ENCODE measurements at regions not wholly inside any gene's neighbourhood (a gene's known extent, or its start where the extent isn't known, plus 50 kb on each side); places are given as distances from the start of the nearest gene placed in this dataset.

DNA sequence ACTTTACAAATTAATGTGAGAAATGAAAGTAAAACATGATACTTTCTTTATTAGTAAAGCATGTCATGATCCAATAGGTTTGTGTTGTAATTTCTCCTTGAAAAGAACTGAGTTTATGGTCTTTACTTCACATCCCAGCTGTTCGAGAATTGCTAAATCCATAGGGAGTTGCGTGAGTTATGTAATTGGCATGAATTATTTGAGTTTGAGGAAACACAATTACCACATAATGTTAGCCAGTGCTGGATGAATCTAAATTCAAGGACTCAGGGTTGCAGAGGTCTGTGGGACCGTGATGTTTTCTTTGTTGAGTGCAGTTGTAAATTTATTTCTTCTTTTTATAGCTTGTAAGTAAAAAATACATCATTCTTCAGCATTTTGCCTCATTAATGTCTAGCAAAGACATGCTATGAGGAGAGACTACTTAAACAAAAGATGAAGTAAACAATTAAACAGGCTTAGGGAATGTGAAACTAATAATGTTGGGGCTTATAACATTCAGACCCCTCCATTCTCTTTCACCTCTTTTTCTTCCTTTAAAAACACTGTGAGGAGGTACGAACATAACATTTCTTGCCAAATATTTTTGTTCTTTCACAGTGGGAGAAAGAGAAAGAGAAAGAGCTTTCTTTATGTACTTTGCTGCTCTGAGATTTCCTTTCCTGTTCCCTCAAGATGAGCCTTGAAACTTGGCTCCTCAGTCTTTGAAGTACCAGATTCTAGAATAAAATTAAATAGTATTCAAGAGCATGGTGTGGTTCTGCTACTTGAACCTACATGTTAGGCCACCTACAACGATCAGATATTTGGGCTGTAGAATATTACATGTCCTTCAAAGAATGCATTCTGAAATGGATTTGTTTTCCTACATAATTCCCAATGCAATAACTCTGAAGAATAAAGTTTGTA lies 159.6 kb upstream of the ANK2 start:
- no TSS peak for BruUV-seq (replicated peaks)
- no peaks in the 10 kb centered on the region for H4K20me1 ChIP-seq (replicated peaks; ENCODE audit: control insufficient read depth, extremely low read depth, insufficient read depth, low read length)
- dilution Hi-C loops (cut with MboI; ENCODE audit: extremely low pct_ligation_motif_present, low sequenced_read_pairs) (no loop called here), intact Hi-C loops (cut with micrococcal nuclease) (no loop called here)
- H3K9me3 ChIP-seq (replicated peaks; ENCODE audit: control insufficient read depth, insufficient read depth, low read length) = no peaks in the 10 kb centered on the region
- no peaks in the 10 kb centered on the region for H3K36me3 ChIP-seq (ENCODE audit: control insufficient read depth in 2 of 2, extremely low read depth in 1 of 2, insufficient read depth in 2 of 2, low read length in 2 of 2)
- no peaks in the 10 kb centered on the region for H3K27me3 ChIP-seq (ENCODE audit: control insufficient read depth in 2 of 2, insufficient read depth in 2 of 2, low read length in 2 of 2)
- H3K9ac ChIP-seq (replicated peaks; ENCODE audit: extremely low read depth, insufficient read depth, low read length) = no peak overlapping the region
- TF ChIP-seq MYC (IDR thresholded peaks at IDR 0.05; ENCODE audit: low read depth, low read length) = no peak
- TF ChIP-seq GATA2 (IDR thresholded peaks at IDR 0.05; ENCODE audit: insufficient read depth, insufficient read length, low read depth, low read length) = no peak
- TF ChIP-seq FOS (IDR thresholded peaks at IDR 0.05; ENCODE audit: borderline replicate concordance, insufficient read depth, low read length) = no peak
- TF ChIP-seq EZH2 (IDR thresholded peaks at IDR 0.05; ENCODE audit: borderline replicate concordance, low read depth, low read length, severe bottlenecking) = no peak
- no peak for TF ChIP-seq POLR2A (IDR thresholded peaks at IDR 0.05; ENCODE audit: low read depth, low read length)
- TF ChIP-seq POLR2AphosphoS5 (IDR thresholded peaks at IDR 0.05; ENCODE audit: insufficient read depth, low read depth, low read length) = no peak
- TF ChIP-seq, protein P1, sequence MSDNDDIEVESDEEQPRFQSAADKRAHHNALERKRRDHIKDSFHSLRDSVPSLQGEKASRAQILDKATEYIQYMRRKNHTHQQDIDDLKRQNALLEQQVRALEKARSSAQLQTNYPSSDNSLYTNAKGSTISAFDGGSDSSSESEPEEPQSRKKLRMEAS (IDR thresholded peaks at IDR 0.05; ENCODE audit: insufficient read depth, insufficient read length) = no peak
- H3K4me3 ChIP-seq (replicated peaks in 1 of 3; ENCODE audit: insufficient read depth in 1 of 3, low read depth in 1 of 3, low read length in 3 of 3) = no peak overlapping the region
- no peaks in the 10 kb centered on the region for H3K9me1 ChIP-seq (replicated peaks; ENCODE audit: control insufficient read depth, extremely low read depth, insufficient read depth, low read length)
- no peaks in the 10 kb centered on the region for H3K79me2 ChIP-seq (ENCODE audit: control insufficient read depth, insufficient read depth, low read length)
- POLR2A ChIA-PET = no interaction called here
- FAIRE-seq (no peak), DNase-seq (ENCODE audit: low read depth, low spot score) (no peak)
- CTCF ChIA-PET = no interaction called here
- no peaks in the 10 kb centered on the region for H3K4me1 ChIP-seq (ENCODE audit: control insufficient read depth, extremely low read depth, insufficient read depth, low read length)
- no peak overlapping the region for H2AFZ ChIP-seq (ENCODE audit: low read depth, low read length)
- no peak overlapping the region for H3K27ac ChIP-seq (ENCODE audit: insufficient read depth, low read depth, low read length)
- H3K4me2 ChIP-seq (ENCODE audit: insufficient read depth, low read length) = no peak overlapping the region

DNA sequence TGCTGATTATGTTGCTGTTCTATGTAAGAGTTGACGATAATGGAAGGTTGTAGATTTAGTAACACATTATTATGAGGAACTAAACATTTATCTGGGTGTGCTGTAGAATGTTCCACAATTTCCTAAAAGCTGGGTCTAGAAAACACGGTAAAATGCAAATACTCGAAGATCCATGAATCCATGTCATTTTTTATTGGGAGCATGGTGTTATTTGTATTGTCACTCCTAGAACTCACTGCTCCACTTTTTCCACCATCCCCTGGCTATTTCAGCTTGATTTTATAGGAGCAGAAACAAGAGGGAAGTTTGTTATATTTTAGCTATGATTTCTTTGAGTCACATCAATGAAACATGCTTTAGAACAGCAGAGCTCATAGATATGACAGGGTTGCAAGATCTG lies 155.0 kb upstream of the ANK2 start:
- ChIA-PET POLR2A (no interaction called here), CTCF (interaction anchor here (1.0 kb wide), 1 partner anchor 44 kb away, joined by 3 read pairs; no protein-coding TSS in a partner anchor)
- intact Hi-C loops (cut with micrococcal nuclease) = no loop called here
- no peaks in the 10 kb centered on the region for H3K9me3 ChIP-seq (replicated peaks; ENCODE audit: control insufficient read depth, insufficient read depth, low read length)
- no peak overlapping the region for H3K4me3 ChIP-seq (replicated peaks in 1 of 3; ENCODE audit: insufficient read depth in 1 of 3, low read depth in 1 of 3, low read length in 3 of 3)
- no peak overlapping the region for H3K4me2 ChIP-seq (ENCODE audit: insufficient read depth, low read length)
- TF ChIP-seq JUN (IDR thresholded peaks at IDR 0.05; ENCODE audit: borderline replicate concordance, insufficient read depth, insufficient read length, low read depth) = no peak
- no peaks in the 10 kb centered on the region for H3K4me1 ChIP-seq (ENCODE audit: control insufficient read depth, extremely low read depth, insufficient read depth, low read length)
- H3K9ac ChIP-seq (replicated peaks; ENCODE audit: extremely low read depth, insufficient read depth, low read length) = no peak overlapping the region
- FAIRE-seq = no peak
- no peak overlapping the region for H3K27ac ChIP-seq (ENCODE audit: insufficient read depth, low read depth, low read length)
- H3K27me3 ChIP-seq (ENCODE audit: control insufficient read depth in 2 of 2, insufficient read depth in 2 of 2, low read length in 2 of 2) = no peaks in the 10 kb centered on the region
- H3K9me1 ChIP-seq (replicated peaks; ENCODE audit: control insufficient read depth, extremely low read depth, insufficient read depth, low read length) = no peaks in the 10 kb centered on the region
- no peaks in the 10 kb centered on the region for H4K20me1 ChIP-seq (replicated peaks; ENCODE audit: control insufficient read depth, extremely low read depth, insufficient read depth, low read length)
- no peaks in the 10 kb centered on the region for H3K79me2 ChIP-seq (ENCODE audit: control insufficient read depth, insufficient read depth, low read length)
- DNase-seq (ENCODE audit: low read depth, low spot score) = no peak
- H2AFZ ChIP-seq (ENCODE audit: low read depth, low read length) = no peak overlapping the region
- no TSS peak for BruUV-seq (replicated peaks)
- H3K36me3 ChIP-seq (ENCODE audit: control insufficient read depth in 2 of 2, extremely low read depth in 1 of 2, insufficient read depth in 2 of 2, low read length in 2 of 2) = no peaks in the 10 kb centered on the region
- dilution Hi-C loops (cut with MboI; ENCODE audit: extremely low pct_ligation_motif_present, low sequenced_read_pairs) = no loop called here
